BJ (cell line): ENCODE measurements at regions not wholly inside any gene's neighbourhood (a gene's known extent, or its start where the extent isn't known, plus 50 kb on each side); places are given as distances from the start of the nearest gene placed in this dataset.

Experiments used
- CTCF ChIA-PET: fragments of 350-600 bp; formaldehyde crosslinking; extraction: SDS; loops from one replicate; lab custom pipeline; 2021; ENCODE audit warnings: antibody characterized with exemption, inconsistent platforms; lab: Yijun Ruan, JAX
- POLR2A ChIA-PET: fragments of 300-600 bp; sonication (Branson Sonifier 250); formaldehyde crosslinking; extraction: SDS; loops from one replicate; lab custom pipeline; 2021; ENCODE audit warnings: antibody characterized with exemption; lab: Charles Lee
- DNase-seq: peaks from one replicate; pipeline ENCODE4 v3.0.0-alpha.2; 2011; ENCODE audit warnings: low read depth
- H3K27me3 ChIP-seq: 2 replicates; pipeline ENCODE4 v1.6.0; 2011; ENCODE audit warnings: low read length; ENCODE audit not compliant: control insufficient read depth, insufficient read depth
- H3K36me3 ChIP-seq: 2 replicates; pipeline ENCODE4 v1.5.1; 2011; ENCODE audit warnings: low read length; ENCODE audit not compliant: control insufficient read depth, insufficient read depth
- H3K4me3 ChIP-seq: 2 replicates; pipeline ENCODE4 v1.5.1; 2011; ENCODE audit warnings: low read depth, mild to moderate bottlenecking, control low read depth, low read length
- CTCF ChIP-seq: IDR thresholded peaks from 2 replicates; pipeline ENCODE4 v1.5.1; 2011; ENCODE audit warnings: low read depth, mild to moderate bottlenecking, control low read depth, inconsistent platforms, low read length, moderate library complexity; ENCODE audit not compliant: insufficient read depth

DNA sequence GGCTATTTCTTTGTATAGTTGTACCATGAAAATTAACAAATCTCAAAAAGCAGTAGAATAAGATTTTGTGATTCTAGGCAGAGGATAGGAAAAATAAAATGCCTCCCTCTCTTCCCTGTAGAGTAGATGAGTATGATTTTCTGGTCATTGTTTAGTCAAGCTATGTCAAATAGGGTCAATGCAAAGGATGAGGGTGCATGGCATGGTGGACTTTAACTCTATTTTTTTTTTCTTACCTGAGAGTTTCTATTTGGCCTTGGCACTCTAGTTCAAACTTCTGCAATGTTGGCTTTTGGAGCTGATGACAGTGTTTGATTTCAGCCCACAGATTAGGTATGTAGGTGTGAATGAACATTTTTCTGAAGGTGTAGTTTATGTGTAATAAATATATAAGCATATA lies 224.5 kb downstream of the TRIB2 start:
- no peak for DNase-seq

GRCh38 chr2:12948231-12948960 lies 231.7 kb downstream of the TRIB2 start:
- Histone ChIP-seq H3K27me3 (no peaks in the 10 kb centered on the region), H3K36me3 (no peaks in the 10 kb centered on the region), H3K4me3 (no peak overlapping the region)
- CTCF ChIA-PET = interaction anchor here (0.5 to 3.1 kb wide), 4 partner anchors 13 to 59 kb away, joined by 3 to 18 read pairs (median 6); no protein-coding TSS in a partner anchor
- POLR2A ChIA-PET = no interaction called here
- no peak for TF ChIP-seq CTCF
- DNase-seq = no peak

More for the DNA sequence above, 224.5 kb downstream of the TRIB2 start:
- no peaks in the 10 kb centered on the region for H3K27me3 ChIP-seq
- POLR2A ChIA-PET = no interaction called here
- CTCF ChIA-PET = interaction anchor here (0.5 to 0.6 kb wide), 2 partner anchors 84 to 764 kb away, joined by 3 read pairs; no protein-coding TSS in a partner anchor
- no peak overlapping the region for H3K4me3 ChIP-seq
- no peak for TF ChIP-seq CTCF
- H3K36me3 ChIP-seq = no peaks in the 10 kb centered on the region

DNA sequence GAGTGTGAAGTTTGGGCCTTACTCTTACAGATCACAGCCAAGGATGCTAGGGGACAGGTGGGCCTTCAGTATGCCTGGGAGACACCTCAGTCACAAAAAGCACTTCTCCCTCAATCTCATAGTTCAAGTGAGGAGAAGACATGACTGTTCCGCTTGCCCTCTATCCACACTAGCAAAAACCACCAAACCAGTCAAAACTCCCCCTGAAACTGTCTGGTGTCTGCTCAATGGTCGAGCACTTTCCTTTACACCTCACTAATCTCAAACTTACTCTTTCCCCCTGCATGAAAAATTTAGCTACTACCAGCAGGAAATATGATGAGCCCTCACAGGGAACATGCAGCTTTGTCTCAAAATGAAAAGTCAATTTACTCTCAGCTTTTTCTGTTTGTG lies 232.2 kb downstream of the TRIB2 start:
- DNase-seq = no peak
- POLR2A ChIA-PET = no interaction called here
- CTCF ChIA-PET = interaction anchor here (1.2 to 3.1 kb wide), 3 partner anchors 13 to 58 kb away, joined by 3 to 18 read pairs (median 9); no protein-coding TSS in a partner anchor

DNA sequence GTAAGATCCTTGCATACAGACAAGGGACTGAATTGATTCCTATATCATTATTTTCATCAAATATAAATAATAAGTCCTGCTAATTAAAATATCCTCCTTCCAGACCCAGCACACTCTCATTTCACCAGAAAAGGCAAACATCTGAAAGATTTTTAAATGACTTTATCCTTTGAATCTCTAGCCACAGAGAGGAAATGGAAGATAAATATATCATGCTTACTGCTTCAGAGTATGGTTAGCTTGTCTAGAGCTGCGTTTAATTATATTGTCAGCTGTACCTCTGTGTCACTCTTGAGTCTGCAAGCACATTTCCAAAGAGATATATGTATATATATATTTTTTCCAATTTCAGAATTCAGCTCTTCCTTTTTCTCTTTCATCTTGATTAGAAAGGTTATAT lies 232.7 kb downstream of the TRIB2 start:
- CTCF ChIA-PET = interaction anchor here (1.8 to 3.1 kb wide), 2 partner anchors 18 to 58 kb away, joined by 9 to 18 read pairs; no protein-coding TSS in a partner anchor

More for the DNA sequence above, 232.2 kb downstream of the TRIB2 start:
- Histone ChIP-seq H3K27me3 (no peaks in the 10 kb centered on the region), H3K4me3 (no peak overlapping the region), H3K36me3 (no peaks in the 10 kb centered on the region)
- no peak for TF ChIP-seq CTCF

More for the DNA sequence above, 232.7 kb downstream of the TRIB2 start:
- Histone ChIP-seq H3K36me3 (no peaks in the 10 kb centered on the region), H3K4me3 (no peak overlapping the region), H3K27me3 (no peaks in the 10 kb centered on the region)
- POLR2A ChIA-PET = no interaction called here
- DNase-seq = no peak
- no peak for TF ChIP-seq CTCF
